ENCODE measurements at regions not wholly inside any gene's neighbourhood (a gene's known extent, or its start where the extent isn't known, plus 50 kb on each side); places are given as distances from the start of the nearest gene placed in this dataset.

- no peaks in the 10 kb centered on the region for H3K36me3 ChIP-seq (ENCODE audit: control insufficient read depth, insufficient read depth, low read length)
- no peaks in the 10 kb centered on the region for H3K27me3 ChIP-seq (ENCODE audit: control insufficient read depth, insufficient read depth, low read length)
- DNase-seq (ENCODE audit: low read depth): no peak
- H3K4me3 ChIP-seq (ENCODE audit: low read depth, low read length): no peak overlapping the region
- no peak for TF ChIP-seq CTCF (IDR thresholded peaks at IDR 0.05; ENCODE audit: insufficient read depth, low read length, poor library complexity, severe bottlenecking)
Observed at GRCh38 chr20:21994203-21994602, 288.7 kb downstream of the PAX1 start.

- Histone ChIP-seq H3K36me3 (ENCODE audit: control insufficient read depth, insufficient read depth, low read length) (no peaks in the 10 kb centered on the region), H3K4me3 (ENCODE audit: low read depth, low read length) (no peak overlapping the region), H3K27me3 (ENCODE audit: control insufficient read depth, insufficient read depth, low read length) (no peaks in the 10 kb centered on the region)
- DNase-seq (ENCODE audit: low read depth): no peak
- no peak for TF ChIP-seq CTCF (IDR thresholded peaks at IDR 0.05; ENCODE audit: insufficient read depth, low read length, poor library complexity, severe bottlenecking)
Observed at GRCh38 chr20:21982559-21982958, 277.1 kb downstream of the PAX1 start.

- Histone ChIP-seq H3K27me3 (ENCODE audit: control insufficient read depth, insufficient read depth, low read length) (no peaks in the 10 kb centered on the region), H3K4me3 (ENCODE audit: low read depth, low read length) (no peak overlapping the region), H3K36me3 (ENCODE audit: control insufficient read depth, insufficient read depth, low read length) (no peaks in the 10 kb centered on the region)
- no peak for DNase-seq (ENCODE audit: low read depth)
- no peak for TF ChIP-seq CTCF (IDR thresholded peaks at IDR 0.05; ENCODE audit: insufficient read depth, low read length, poor library complexity, severe bottlenecking)
Observed at GRCh38 chr20:21981597-21982344, 276.3 kb downstream of the PAX1 start.

GRCh38 chr20:21981179-21981578 is 275.7 kb downstream of the PAX1 start:
- no peak overlapping the region for H3K4me3 ChIP-seq (ENCODE audit: low read depth, low read length)
- no peaks in the 10 kb centered on the region for H3K27me3 ChIP-seq (ENCODE audit: control insufficient read depth, insufficient read depth, low read length)
- DNase-seq (ENCODE audit: low read depth): no peak
- no peak for TF ChIP-seq CTCF (IDR thresholded peaks at IDR 0.05; ENCODE audit: insufficient read depth, low read length, poor library complexity, severe bottlenecking)
- no peaks in the 10 kb centered on the region for H3K36me3 ChIP-seq (ENCODE audit: control insufficient read depth, insufficient read depth, low read length)

GRCh38 chr20:21971436-21971835 is 266.0 kb downstream of the PAX1 start:
- Histone ChIP-seq H3K4me3 (ENCODE audit: low read depth, low read length) (no peak overlapping the region), H3K27me3 (ENCODE audit: control insufficient read depth, insufficient read depth, low read length) (no peaks in the 10 kb centered on the region), H3K36me3 (ENCODE audit: control insufficient read depth, insufficient read depth, low read length) (no peaks in the 10 kb centered on the region)
- no peak for TF ChIP-seq CTCF (IDR thresholded peaks at IDR 0.05; ENCODE audit: insufficient read depth, low read length, poor library complexity, severe bottlenecking)
- DNase-seq (ENCODE audit: low read depth): no peak

DNA sequence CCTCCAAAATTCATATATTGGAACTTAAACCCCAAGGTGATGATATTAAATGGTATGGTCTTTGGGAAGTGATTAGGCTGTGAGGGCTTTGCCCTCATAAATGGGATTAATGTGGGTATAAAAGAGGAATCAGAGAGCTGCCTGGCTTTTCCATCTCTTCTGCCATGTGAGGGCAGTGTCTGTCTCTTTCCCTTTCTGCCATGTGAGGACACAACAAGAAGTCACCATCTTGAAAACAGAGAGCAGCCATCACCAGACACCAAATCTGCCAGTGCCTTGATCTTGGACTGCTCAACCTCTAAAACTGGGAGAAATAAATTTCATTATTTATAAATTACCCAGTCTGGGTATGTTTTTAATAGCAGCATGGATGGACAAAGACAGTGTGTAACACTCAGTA is 263.0 kb downstream of the PAX1 start:
- no peak overlapping the region for H3K4me3 ChIP-seq (ENCODE audit: low read depth, low read length)
- DNase-seq (ENCODE audit: low read depth): no peak
- no peaks in the 10 kb centered on the region for H3K27me3 ChIP-seq (ENCODE audit: control insufficient read depth, insufficient read depth, low read length)
- no peaks in the 10 kb centered on the region for H3K36me3 ChIP-seq (ENCODE audit: control insufficient read depth, insufficient read depth, low read length)
- no peak for TF ChIP-seq CTCF (IDR thresholded peaks at IDR 0.05; ENCODE audit: insufficient read depth, low read length, poor library complexity, severe bottlenecking)

Measured in kidney epithelial cell (primary cell).